Prostate gland (tissue), 2 donors: ENCODE measurements at regions not wholly inside any gene's neighbourhood (a gene's known extent, or its start where the extent isn't known, plus 50 kb on each side); places are given as distances from the start of the nearest gene placed in this dataset.

Experiments
- POLR2A ChIP-seq: fragments of 450-650 bp; IDR thresholded peaks from one replicate; pipeline ENCODE4 v1.6.1; 2016; ENCODE audit warnings: antibody characterized with exemption, mild to moderate bottlenecking
- TF ChIP-seq, protein P1 (sequence below), 4 experiments: fragments of 200-600 bp in 2 of 4; fragments of 450-650 bp in 2 of 4; sonication (generic) in 2 of 4; IDR thresholded peaks; 1 replicate in 3 of 4; 2 replicates in 1 of 4; pipeline ENCODE4 v1.5.1; 2016 to 2019; ENCODE audit warnings: antibody characterized with exemption in 4 of 4, mild to moderate bottlenecking in 2 of 4, moderate library complexity in 2 of 4

DNA sequence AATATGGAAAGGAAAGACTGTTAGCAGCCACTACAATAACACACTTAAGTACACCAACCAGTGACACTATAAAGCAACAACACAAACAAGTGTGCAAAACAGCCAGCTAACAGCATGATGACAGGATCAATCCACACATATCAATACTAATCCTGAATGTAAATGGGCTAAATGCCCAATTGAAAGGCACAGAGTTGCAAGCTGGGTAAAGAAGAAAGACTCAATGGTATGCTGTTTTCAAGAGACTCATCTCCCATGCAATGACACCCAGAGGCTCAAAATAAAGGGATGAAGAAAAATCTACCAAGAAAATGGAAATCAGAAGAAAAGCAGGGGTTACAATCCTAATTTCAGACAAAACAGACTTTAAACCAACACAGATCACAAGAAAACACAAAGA, 94.2 kb upstream of the ENPEP start:
- TF ChIP-seq, protein P1, sequence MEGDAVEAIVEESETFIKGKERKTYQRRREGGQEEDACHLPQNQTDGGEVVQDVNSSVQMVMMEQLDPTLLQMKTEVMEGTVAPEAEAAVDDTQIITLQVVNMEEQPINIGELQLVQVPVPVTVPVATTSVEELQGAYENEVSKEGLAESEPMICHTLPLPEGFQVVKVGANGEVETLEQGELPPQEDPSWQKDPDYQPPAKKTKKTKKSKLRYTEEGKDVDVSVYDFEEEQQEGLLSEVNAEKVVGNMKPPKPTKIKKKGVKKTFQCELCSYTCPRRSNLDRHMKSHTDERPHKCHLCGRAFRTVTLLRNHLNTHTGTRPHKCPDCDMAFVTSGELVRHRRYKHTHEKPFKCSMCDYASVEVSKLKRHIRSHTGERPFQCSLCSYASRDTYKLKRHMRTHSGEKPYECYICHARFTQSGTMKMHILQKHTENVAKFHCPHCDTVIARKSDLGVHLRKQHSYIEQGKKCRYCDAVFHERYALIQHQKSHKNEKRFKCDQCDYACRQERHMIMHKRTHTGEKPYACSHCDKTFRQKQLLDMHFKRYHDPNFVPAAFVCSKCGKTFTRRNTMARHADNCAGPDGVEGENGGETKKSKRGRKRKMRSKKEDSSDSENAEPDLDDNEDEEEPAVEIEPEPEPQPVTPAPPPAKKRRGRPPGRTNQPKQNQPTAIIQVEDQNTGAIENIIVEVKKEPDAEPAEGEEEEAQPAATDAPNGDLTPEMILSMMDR (IDR thresholded peaks at IDR 0.05): no peak
- no peak for TF ChIP-seq POLR2A
